T-cell (primary cell): ENCODE measurements at regions not wholly inside any gene's neighbourhood (a gene's known extent, or its start where the extent isn't known, plus 50 kb on each side); places are given as distances from the start of the nearest gene placed in this dataset.
A peak's percentile ranks its signal among the peaks of the same experiment; 100 is the strongest.
"Not testable (repeated sequence)": the region's sequence is repeated elsewhere in the genome, so short reads cannot be mapped to it uniquely, and the experiment has no call there.

ENCODE experiments used
- ATAC-seq, 4 experiments: fragments of 200-7000 bp in 3 of 4; fragments of 150-1000 bp in 1 of 4; cut with Tn5 transposase; replicated peaks in 1 of 4; 1 replicate in 3 of 4; 2 replicates in 1 of 4; pipeline ENCODE4 v1.10.0; 2021; ENCODE audit warnings: moderate library complexity in 3 of 4, mild to moderate bottlenecking in 2 of 4, moderate number of reproducible peaks in 1 of 4
- CTCF ChIA-PET, 2 donors: fragments of 300-600 bp; sonication (Branson Sonifier 250); formaldehyde crosslinking; loops; one replicate each; lab custom pipeline; 2022; ENCODE audit warnings: antibody characterized with exemption in 2 of 2; lab: Charles Lee
- POLR2A ChIA-PET, 2 donors: fragments of 300-600 bp; sonication (Branson Sonifier 250); formaldehyde crosslinking; loops; one replicate each; lab custom pipeline; 2022; ENCODE audit warnings: antibody characterized with exemption in 2 of 2; lab: Charles Lee
- DNase-seq, 35 experiments: peaks; one replicate each; pipeline versions ENCODE4 v3.0.0 to v3.0.0-alpha.2; 2013 to 2023
- H3K27ac ChIP-seq: one replicate; pipeline ENCODE4 v1.5.1; 2013; ENCODE audit warnings: low read length
- H3K27me3 ChIP-seq, 2 experiments: replicated peaks in 1 of 2; 1 replicate in 1 of 2; 2 replicates in 1 of 2; pipeline versions ENCODE4 v1.6.1 to v1.7.0; 2013; ENCODE audit warnings: low read length in 1 of 2, mixed read lengths in 1 of 2; ENCODE audit not compliant: control insufficient read depth in 2 of 2, insufficient read depth in 2 of 2; ENCODE audit errors: extremely low read depth in 1 of 2
- H3K36me3 ChIP-seq, 2 donors: 1 replicate in 1 of 2; 2 replicates in 1 of 2; pipeline versions ENCODE4 v1.6.1 to v1.7.0; 2013; ENCODE audit warnings: low read length in 1 of 2; ENCODE audit not compliant: control insufficient read depth in 2 of 2, insufficient read depth in 1 of 2; ENCODE audit errors: extremely low read depth in 1 of 2
- H3K4me1 ChIP-seq, 2 experiments: 1 replicate in 1 of 2; 2 replicates in 1 of 2; pipeline versions ENCODE4 v1.6.1 to v1.7.0; 2013; ENCODE audit warnings: low read length in 2 of 2, mixed read lengths in 1 of 2; ENCODE audit not compliant: insufficient read depth in 2 of 2, control insufficient read depth in 1 of 2; ENCODE audit errors: extremely low read depth in 1 of 2
- H3K4me3 ChIP-seq, 2 donors: 1 replicate in 1 of 2; 2 replicates in 1 of 2; pipeline versions ENCODE4 v1.5.1 to v1.7.0; 2013; ENCODE audit warnings: mild to moderate bottlenecking in 2 of 2, low read length in 1 of 2, moderate library complexity in 1 of 2; ENCODE audit not compliant: control insufficient read depth in 1 of 2; ENCODE audit errors: extremely low read depth in 1 of 2
- H3K9me3 ChIP-seq: 2 replicates; pipeline ENCODE4 v1.7.0; 2013
- H3K27ac Mint-ChIP-seq, 2 donors: one replicate each; pipeline ENCODE4 v1.8.0; 2020 to 2021; ENCODE audit warnings: mild to moderate bottlenecking in 2 of 2, mixed read lengths in 2 of 2
- H3K27me3 Mint-ChIP-seq, 2 donors: one replicate each; pipeline ENCODE4 v1.8.0; 2021 to 2022; ENCODE audit warnings: mixed read lengths in 2 of 2
- H3K36me3 Mint-ChIP-seq: one replicate; pipeline ENCODE4 v1.8.0; 2021; ENCODE audit warnings: mixed read lengths
- H3K4me1 Mint-ChIP-seq, 3 donors: one replicate each; pipeline ENCODE4 v1.8.0; 2020 to 2022; ENCODE audit warnings: mixed read lengths in 3 of 3, mild to moderate bottlenecking in 1 of 3
- H3K4me3 Mint-ChIP-seq, 3 donors: one replicate each; pipeline ENCODE4 v1.8.0; 2020 to 2022; ENCODE audit warnings: mild to moderate bottlenecking in 3 of 3, mixed read lengths in 3 of 3, moderate library complexity in 3 of 3
- H3K9me3 Mint-ChIP-seq, 3 donors: one replicate each; pipeline ENCODE4 v1.8.0; 2020 to 2022; ENCODE audit warnings: mixed read lengths in 3 of 3
- WGBS: methylation state at CpG from one replicate; pipeline ENCODE4 v1.1.5; 2013; ENCODE audit warnings: missing lambda C conversion rate; ENCODE audit not compliant: insufficient coverage; 5-methylcytosine and 5-hydroxymethylcytosine counted together

DNA sequence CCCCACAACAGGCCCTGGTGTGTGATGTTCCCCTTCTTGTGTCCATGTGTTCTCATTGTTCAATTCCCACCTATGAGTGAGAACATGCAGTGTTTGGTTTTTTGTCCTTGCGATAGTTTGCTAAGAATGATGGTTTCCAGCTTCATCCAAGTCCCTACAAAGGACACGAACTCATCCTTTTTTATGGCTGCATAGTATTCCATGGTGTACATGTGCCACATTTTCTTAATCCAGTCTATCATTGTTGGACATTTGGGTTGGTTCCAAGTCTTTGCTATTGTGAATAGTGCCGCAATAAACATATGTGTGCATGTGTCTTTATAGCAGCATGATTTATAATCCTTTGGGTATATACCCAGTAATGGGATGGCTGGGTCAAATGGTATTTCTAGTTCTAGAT, 53.0 kb upstream of the TNFAIP3 start:
- not testable (repeated sequence) for H3K4me3 ChIP-seq, DNase-seq, H3K27me3 Mint-ChIP-seq, H3K27me3 ChIP-seq, H3K36me3 ChIP-seq, H3K9me3 Mint-ChIP-seq, ATAC-seq, H3K9me3 ChIP-seq, H3K27ac ChIP-seq, H3K4me3 Mint-ChIP-seq, H3K36me3 Mint-ChIP-seq, H3K27ac Mint-ChIP-seq
- WGBS, result no CpG with 5 or more reads among the region's 3 CpGs
- peaks cover 56 to 71% (median 60%) of the 10 kb centered on the region in 3 donors for H3K4me1 Mint-ChIP-seq
- CTCF ChIA-PET, result interaction anchor here in 1 of 2 donors (1.4 kb wide), 1 partner anchor 13 kb away, joined by 3 read pairs; no protein-coding TSS in a partner anchor
- peaks cover 9 to 30% of the 10 kb centered on the region in 2 experiments for H3K4me1 ChIP-seq
- POLR2A ChIA-PET, result interaction anchor here in 1 of 2 donors (0.7 kb wide), 1 partner anchor 16 kb away, joined by 4 read pairs; no protein-coding TSS in a partner anchor

DNA sequence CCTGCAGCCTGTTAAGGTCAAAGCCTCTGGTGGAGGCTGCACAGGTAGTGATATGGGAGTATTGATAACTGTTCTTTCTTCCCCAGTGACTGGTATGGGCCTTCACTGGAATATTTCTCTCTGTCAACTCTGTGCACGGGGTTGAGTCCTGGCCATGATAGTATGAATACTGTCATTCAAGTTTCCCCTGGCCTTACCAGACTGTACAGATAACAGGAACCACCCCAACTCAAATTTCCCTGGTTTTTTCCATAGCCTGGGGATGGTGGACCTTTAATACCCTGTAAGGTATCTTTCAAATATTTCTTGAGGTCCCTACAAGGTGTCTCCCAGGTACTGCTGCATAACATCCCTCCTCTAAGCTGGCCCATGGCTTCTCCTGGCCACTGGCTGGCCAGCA, 51.4 kb upstream of the TNFAIP3 start:
- Histone ChIP-seq H3K27ac (peak overlapping the region; percentile 49), H3K27me3 (no peaks in the 10 kb centered on the region), H3K36me3 (no peaks in the 10 kb centered on the region), H3K9me3 (no peaks in the 10 kb centered on the region), H3K4me3 (no peak overlapping the region), H3K4me1 (peaks cover 22 to 39% of the 10 kb centered on the region in 2 experiments)
- Mint-ChIP-seq H3K36me3 (no peaks in the 10 kb centered on the region), H3K9me3 (no peaks in the 10 kb centered on the region), H3K27me3 (no peaks in the 10 kb centered on the region), H3K4me1 (peaks cover 60 to 73% (median 64%) of the 10 kb centered on the region in 3 donors), H3K4me3 (peak overlapping the region in 1 of 3 donors; percentile 49), H3K27ac (peak overlapping the region; percentile 82 to 89)
- no CpG with 5 or more reads among the region's 1 CpG for WGBS
- no peak for DNase-seq
- ChIA-PET CTCF (interaction anchor here in 1 of 2 donors (1.0 kb wide), 1 partner anchor 16 kb away, joined by 4 read pairs; no protein-coding TSS in a partner anchor), POLR2A (interaction anchor here (0.5 to 0.6 kb wide), 3 partner anchors 9 to 58 kb away, joined by 3 read pairs; no protein-coding TSS in a partner anchor)
- no peak for ATAC-seq

DNA sequence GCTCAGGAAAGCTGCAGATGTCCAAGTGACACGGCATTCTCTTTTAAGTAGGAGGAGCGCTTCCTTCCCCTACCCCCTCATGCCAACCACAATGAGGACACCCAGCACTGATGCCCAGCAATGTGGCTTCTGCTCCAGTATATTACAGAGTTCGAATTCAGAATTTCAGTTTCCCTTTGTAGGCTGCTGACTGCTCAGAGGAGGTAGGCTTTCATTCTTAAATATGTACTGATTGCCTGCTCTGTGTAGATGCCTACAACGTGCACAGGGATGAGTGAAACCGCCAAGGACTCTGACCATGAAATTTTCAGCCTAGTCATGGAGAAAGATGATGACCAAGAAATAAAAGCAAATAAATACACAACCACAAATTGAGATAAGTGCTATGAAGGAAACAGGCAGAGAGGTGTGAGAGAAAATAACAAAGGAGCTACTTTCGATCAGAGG, 50.9 kb upstream of the TNFAIP3 start:
- peaks cover 59 to 73% (median 64%) of the 10 kb centered on the region in 3 donors for H3K4me1 Mint-ChIP-seq
- DNase-seq, result peak in 2 of 35 experiments; percentile 32 to 54
- Histone ChIP-seq H3K27me3 (no peaks in the 10 kb centered on the region), H3K4me3 (no peak overlapping the region), H3K27ac (peak overlapping the region; percentile 49), H3K36me3 (no peaks in the 10 kb centered on the region), H3K9me3 (no peaks in the 10 kb centered on the region), H3K4me1 (peaks cover 22 to 35% of the 10 kb centered on the region in 2 experiments)
- H3K4me3 Mint-ChIP-seq, result peak overlapping the region in 2 of 3 donors; percentile 49 to 56
- ChIA-PET POLR2A (interaction anchor here in 1 of 2 donors (0.5 to 0.6 kb wide), 2 partner anchors 11 to 57 kb away, joined by 3 read pairs; no protein-coding TSS in a partner anchor), CTCF (interaction anchor here (0.5 to 1.0 kb wide), 4 partner anchors 16 to 112 kb away, joined by 3 to 5 read pairs (median 4); no protein-coding TSS in a partner anchor)
- peak overlapping the region; percentile 82 to 89 for H3K27ac Mint-ChIP-seq
- no peaks in the 10 kb centered on the region for H3K9me3 Mint-ChIP-seq
- H3K27me3 Mint-ChIP-seq, result no peaks in the 10 kb centered on the region
- ATAC-seq, result no peak
- H3K36me3 Mint-ChIP-seq, result no peaks in the 10 kb centered on the region
- 0% methylated on average over 1 of the region's 6 CpGs for WGBS

DNA sequence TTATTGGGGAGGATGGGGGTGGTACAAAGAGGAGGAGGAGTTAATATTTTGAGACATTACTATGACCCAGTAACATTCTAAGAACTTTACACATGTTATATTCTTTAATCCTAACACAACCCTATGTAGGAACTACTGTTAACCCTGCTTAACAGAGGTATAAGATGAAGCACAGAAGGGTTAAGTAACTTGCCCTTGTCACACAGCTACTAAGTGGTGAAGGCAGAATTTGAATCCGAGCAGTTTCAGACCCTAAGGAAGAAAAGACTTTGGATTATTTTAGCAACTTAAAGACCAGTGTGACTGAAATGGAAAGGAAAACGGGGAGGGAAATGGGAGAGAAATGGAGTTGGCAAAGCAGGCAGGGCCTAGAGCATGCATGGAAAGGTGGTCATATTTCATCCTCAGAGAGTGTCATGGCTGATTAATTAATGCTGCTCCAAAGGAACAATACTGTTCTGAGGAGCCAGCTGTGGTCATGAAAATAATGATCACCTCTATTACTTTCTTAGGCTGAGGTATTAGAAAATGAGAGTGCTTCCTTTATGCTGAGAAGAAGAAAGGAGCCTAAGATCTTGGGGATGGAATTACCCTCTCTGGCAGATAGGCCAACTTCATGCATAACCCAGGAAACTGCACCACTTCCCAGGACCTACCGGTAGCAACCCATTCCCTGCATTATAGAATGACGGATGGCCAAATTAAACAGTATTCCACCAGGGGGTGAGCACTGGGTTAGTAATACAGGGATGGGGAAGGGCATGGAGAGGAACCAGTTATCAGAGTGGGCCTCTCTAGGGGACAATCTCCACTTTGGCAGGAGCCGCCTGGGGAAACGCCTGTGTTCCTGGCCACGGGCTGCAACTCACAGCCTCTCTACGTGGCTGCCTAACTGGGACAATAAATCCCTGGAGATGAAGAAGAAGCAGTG, 50.1 kb upstream of the TNFAIP3 start:
- Histone ChIP-seq H3K9me3 (no peaks in the 10 kb centered on the region), H3K4me1 (peaks cover 24 to 33% of the 10 kb centered on the region in 2 experiments), H3K36me3 (no peaks in the 10 kb centered on the region), H3K4me3 (no peak overlapping the region), H3K27me3 (no peaks in the 10 kb centered on the region), H3K27ac (peak overlapping the region; percentile 49)
- peak overlapping the region in 1 of 2 donors; percentile 28 for H3K27ac Mint-ChIP-seq
- peaks cover 59 to 73% (median 64%) of the 10 kb centered on the region in 3 donors for H3K4me1 Mint-ChIP-seq
- H3K9me3 Mint-ChIP-seq, result no peaks in the 10 kb centered on the region
- ChIA-PET POLR2A (no interaction called here), CTCF (interaction anchor here (0.5 to 1.0 kb wide), 4 partner anchors 17 to 113 kb away, joined by 3 to 5 read pairs (median 4); no protein-coding TSS in a partner anchor)
- 93% methylated on average over 5 of the region's 8 CpGs for WGBS
- no peaks in the 10 kb centered on the region for H3K27me3 Mint-ChIP-seq
- no peaks in the 10 kb centered on the region for H3K36me3 Mint-ChIP-seq
- no peak overlapping the region for H3K4me3 Mint-ChIP-seq
- ATAC-seq (no peak), DNase-seq (no peak)
